Stimulated activated CD4-positive, alpha-beta T cell treated with anti-CD3 and anti-CD28 coated beads, Interleukin-4, amount 100 ng/mL, for 1 hour (primary cell): ENCODE measurements at regions not wholly inside any gene's neighbourhood (a gene's known extent, or its start where the extent isn't known, plus 50 kb on each side); places are given as distances from the start of the nearest gene placed in this dataset.
"Not testable (repeated sequence)": the region's sequence is repeated elsewhere in the genome, so short reads cannot be mapped to it uniquely, and the experiment has no call there.

ENCODE experiments used
- DNase-seq: peaks from one replicate; pipeline ENCODE4 v3.0.0-alpha.2; 2020

GRCh38 chr15:84421513-84422181 is 179.2 kb upstream of the ZSCAN2 start:
- DNase-seq = not testable (repeated sequence)

DNA sequence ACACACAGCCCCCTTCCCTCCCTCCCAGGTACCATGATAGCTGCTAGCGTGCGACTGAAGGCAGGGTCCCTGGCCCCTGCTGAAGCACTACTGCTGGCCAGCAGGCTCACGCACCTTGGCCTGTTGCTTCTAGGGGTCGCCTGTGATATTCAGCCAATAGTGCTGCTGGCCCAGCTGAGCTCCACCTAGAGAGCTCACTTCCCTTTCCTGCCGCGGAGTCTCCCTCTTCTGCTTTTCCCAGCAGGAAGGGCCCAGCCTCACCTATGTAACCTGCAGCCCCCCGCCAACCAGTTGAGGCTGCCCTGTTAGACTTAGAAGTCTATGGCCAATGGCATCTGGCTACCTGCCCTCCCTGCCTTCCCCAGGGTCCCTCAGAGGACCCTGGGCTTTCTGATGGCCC is 175.5 kb upstream of the ZSCAN2 start:
- not testable (repeated sequence) for DNase-seq

- not testable (repeated sequence) for DNase-seq
Observed at GRCh38 chr15:84473305-84473877, 127.4 kb upstream of the ZSCAN2 start.

- not testable (repeated sequence) for DNase-seq
Observed at GRCh38 chr15:84476364-84477033, 124.3 kb upstream of the ZSCAN2 start.

GRCh38 chr15:84477550-84477949 is 123.3 kb upstream of the ZSCAN2 start:
- DNase-seq = not testable (repeated sequence)

DNA sequence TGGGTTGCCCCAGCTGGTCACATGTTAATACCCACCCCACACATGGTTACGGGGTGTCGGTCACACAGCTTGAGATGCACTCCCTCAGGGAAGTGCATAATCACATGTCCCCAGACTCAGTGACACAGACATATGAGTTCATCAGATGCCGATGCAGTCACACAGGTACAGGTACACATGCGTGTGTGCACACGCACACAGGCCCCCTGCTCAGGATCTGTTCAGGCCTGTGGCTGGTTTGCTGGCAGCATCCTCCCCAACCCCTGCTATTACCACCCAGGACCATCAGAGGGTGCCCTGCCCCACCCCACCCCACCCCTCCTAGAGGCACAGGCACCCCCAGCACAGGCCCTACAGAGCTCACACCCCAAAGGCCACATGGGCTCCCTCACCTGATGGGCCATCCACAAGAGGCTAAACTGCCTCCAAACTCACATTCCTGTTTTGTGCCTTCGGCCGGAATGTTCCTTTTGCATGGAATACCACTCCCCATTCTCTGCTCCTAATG is 120.6 kb upstream of the ZSCAN2 start:
- DNase-seq = not testable (repeated sequence)

GRCh38 chr15:84483859-84484258 is 117.0 kb upstream of the ZSCAN2 start:
- not testable (repeated sequence) for DNase-seq

DNA sequence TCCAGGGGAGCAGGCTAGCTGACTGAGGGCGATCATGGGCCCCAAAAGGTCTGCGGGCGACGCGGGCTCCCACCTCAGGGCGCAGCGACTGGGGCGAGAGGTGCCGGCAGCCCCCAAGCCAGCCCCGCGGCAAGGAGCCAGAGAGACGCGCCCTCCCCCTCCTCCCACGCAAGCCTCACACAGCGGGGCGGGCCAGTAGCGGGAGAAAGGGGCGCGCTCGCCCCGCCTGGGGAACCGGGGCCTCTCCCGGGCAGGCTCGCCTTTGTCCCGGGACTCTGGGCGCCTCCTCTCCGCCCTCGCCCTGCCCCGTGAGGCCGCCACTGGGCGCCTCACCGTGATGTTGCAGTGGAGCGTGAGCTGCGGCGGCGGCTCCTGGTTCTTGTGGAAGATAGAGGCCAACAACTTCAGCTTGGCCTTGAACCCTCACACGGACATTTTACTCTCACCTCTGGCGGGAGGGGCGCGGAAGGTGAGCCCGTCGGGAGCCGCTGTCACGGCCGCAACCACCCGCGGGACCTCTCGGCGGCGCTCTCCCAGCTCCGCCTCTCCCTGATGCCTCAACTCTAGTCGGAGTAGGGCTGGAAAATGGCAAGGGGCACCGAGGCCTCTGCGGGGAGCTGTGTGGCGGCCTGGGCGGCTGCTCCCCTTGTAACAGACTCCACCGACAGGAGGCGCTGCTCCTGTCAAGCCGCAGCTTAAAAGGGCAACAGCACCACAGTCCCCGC is 100.5 kb upstream of the ZSCAN2 start:
- peak; percentile 52 for DNase-seq

GRCh38 chr15:84503101-84503500 is 97.7 kb upstream of the ZSCAN2 start:
- not testable (repeated sequence) for DNase-seq

- not testable (repeated sequence) for DNase-seq
Observed at GRCh38 chr15:84505552-84505951, 95.3 kb upstream of the ZSCAN2 start.

DNA sequence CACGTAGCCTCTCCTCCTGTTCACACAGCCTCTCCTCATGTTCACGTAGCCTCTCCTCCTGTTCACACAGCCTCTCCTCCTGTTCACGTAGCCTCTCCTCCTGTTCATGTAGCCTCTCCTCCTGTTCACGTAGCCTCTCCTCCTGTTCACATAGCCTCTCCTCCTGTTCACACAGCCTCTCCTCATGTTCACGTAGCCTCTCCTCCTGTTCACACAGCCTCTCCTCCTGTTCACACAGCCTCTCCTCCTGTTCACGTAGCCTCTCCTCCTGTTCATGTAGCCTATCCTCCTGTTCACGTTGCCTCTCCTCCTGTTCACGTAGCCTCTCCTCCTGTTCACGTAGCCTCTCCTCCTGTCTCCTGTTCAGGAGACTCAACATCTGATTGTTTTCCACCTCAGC is 88.5 kb upstream of the ZSCAN2 start:
- not testable (repeated sequence) for DNase-seq

- peak; percentile 2 for DNase-seq
Observed at GRCh38 chr15:84516773-84517172, 84.0 kb upstream of the ZSCAN2 start.

DNA sequence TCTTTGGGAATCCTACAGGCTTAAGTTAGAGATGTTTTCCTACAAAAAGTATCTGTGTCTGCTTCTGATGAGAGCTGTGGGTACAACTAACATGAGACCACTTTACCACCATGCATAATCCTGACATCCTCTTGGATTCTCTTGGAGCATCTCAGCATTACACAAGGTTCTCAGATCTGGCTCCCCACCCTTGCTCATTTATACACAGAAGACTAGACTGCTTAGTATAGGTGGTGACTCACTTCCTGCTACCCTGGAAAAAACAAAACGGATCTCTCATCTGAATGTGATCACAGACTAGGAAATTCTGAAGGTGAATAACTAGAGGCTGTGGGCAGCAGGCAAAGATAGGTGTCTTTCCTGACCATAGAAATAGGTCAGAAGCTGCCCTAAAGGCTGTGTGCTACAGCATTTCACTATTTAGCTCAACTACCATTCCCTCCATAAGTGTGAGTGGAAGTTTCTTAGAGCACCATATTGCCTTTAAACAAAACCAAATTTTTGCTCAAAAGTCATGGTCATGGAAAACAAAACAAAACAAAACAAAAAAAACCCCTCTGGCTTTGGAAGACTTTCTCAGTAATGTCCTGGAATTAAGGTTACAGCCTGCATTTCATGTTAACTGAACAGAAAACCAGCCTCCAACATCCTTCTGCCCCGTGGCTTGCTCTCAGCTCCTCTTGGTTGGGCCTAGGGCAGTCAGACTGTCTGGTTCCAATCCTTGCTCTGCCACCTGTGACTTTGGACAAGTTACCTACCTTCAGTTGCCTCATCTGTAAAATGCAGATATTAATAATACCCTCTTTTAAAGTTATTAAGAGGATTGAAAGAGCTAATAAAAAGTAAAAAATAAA is 75.1 kb upstream of the ZSCAN2 start:
- not testable (repeated sequence) for DNase-seq

GRCh38 chr15:84530751-84531150 is 70.1 kb upstream of the ZSCAN2 start:
- DNase-seq = not testable (repeated sequence)

- DNase-seq = not testable (repeated sequence)
Observed at GRCh38 chr15:84531223-84531622, 69.6 kb upstream of the ZSCAN2 start.

- DNase-seq = not testable (repeated sequence)
Observed at GRCh38 chr15:84531709-84532367, 69.0 kb upstream of the ZSCAN2 start.

GRCh38 chr15:84533705-84534104 is 67.1 kb upstream of the ZSCAN2 start:
- DNase-seq = not testable (repeated sequence)

DNA sequence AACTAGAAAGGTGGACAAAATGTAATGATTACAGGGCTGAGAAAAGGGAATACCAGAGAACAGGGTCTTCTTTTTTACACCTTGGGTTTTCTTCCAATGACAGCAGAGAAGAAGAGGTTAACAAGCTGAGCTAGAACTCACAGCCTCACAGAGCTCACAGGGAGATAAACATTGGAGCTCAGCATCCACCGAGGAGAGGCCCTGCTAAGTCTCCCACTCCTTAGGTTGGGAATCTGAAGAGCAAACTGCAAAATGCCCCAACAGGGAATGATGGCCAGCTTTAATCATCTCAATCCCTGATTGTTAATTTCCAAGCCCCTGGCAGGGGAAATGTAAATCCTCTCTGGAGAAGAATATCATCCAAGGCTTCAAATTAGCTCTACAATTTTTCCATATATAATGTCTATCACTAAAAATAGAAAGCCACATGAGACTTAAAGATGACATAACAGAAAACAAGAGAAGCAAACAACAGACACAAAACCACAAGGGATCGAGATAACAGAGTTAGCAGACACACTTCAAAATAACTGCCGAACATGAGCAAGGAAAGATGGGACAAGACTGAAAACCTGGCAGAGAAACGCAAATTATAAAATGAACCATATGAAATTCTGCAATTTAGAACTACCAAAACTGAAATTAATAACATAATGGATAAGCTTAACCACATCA is 66.1 kb upstream of the ZSCAN2 start:
- DNase-seq = not testable (repeated sequence)

DNA sequence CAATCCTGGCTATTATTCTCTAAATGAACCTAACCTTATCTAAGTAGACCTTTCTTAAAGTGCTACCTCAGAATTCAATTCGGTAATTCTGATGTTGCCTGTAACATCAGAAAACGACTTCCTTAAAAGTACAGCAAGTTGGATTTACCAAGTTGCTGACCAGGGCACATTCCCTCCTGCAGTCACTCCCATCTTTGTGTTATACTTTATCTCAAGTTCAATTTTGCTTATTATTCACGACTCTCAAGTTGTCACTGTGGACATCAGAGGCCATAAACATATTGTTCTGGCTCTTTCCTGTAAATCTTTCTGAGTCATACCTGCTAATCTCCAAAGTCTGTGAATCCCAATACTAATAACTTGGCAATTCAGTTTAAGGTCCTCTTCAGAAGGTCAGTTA is 64.6 kb upstream of the ZSCAN2 start:
- not testable (repeated sequence) for DNase-seq

DNA sequence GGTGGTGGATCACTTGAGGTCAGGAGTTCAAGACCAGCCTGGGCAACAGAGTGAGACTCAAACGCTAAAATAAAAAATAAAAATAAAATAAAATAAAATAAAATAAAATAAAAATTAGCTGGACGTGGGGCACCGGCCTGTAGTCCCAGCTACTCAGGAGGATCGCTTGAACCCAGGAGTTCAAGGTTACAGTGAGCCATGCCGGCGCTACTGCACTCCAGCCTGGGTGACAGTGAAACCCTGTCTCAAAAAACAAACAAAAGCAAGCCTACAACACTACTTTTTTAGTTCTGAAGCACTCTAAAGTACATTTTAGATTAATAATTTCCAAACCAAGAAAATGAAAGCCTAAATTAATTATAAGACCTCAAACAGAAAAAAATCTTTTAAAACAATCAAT is 56.2 kb upstream of the ZSCAN2 start:
- DNase-seq = not testable (repeated sequence)

DNA sequence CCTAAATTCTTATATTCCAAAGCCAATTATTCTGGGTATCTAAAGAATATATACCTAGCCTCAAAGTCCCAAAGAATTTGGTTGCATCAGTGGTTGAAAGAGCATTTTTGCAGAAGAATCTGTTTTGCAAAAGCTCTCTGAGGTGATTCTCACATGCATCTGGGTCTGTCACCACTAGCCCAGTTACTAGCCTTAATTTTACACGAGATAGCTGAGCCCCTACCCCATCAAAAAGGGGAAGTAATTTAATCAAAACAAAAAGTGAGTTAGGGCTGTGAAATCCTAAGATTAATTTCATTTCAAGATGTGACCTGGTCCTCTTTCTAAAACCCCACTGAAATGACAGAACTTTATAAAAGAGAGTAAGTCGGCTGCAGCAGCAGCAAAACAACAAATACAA is 53.7 kb upstream of the ZSCAN2 start:
- not testable (repeated sequence) for DNase-seq
